H1 (cell line): ENCODE measurements at regions not wholly inside any gene's neighbourhood (a gene's known extent, or its start where the extent isn't known, plus 50 kb on each side); places are given as distances from the start of the nearest gene placed in this dataset.

Experiments
- POLR2A ChIP-seq, 2 experiments: IDR thresholded peaks; 1 replicate in 1 of 2; 2 replicates in 1 of 2; pipeline ENCODE4 v1.6.1; 2011; ENCODE audit warnings: low read depth in 2 of 2, low read length in 2 of 2, mild to moderate bottlenecking in 2 of 2; ENCODE audit errors: control extremely low read depth in 1 of 2
- TF ChIP-seq, protein P1 (sequence below), 3 experiments: IDR thresholded peaks; 1 replicate in 2 of 3; 2 replicates in 1 of 3; pipeline versions ENCODE4 v1.5.1 to v1.6.1; 2011; ENCODE audit warnings: low read length in 3 of 3, mild to moderate bottlenecking in 3 of 3, inconsistent platforms in 2 of 3, low read depth in 1 of 3, moderate library complexity in 1 of 3; ENCODE audit not compliant: insufficient read depth in 1 of 3; ENCODE audit errors: control extremely low read depth in 1 of 3

GRCh38 chr1:234782105-234782751 lies 172.2 kb upstream of the IRF2BP2 start:
- TF ChIP-seq POLR2A (IDR thresholded peaks at IDR 0.05; ENCODE audit: control extremely low read depth in 1 of 2, low read depth in 2 of 2, low read length in 2 of 2) = no peak
- TF ChIP-seq, protein P1, sequence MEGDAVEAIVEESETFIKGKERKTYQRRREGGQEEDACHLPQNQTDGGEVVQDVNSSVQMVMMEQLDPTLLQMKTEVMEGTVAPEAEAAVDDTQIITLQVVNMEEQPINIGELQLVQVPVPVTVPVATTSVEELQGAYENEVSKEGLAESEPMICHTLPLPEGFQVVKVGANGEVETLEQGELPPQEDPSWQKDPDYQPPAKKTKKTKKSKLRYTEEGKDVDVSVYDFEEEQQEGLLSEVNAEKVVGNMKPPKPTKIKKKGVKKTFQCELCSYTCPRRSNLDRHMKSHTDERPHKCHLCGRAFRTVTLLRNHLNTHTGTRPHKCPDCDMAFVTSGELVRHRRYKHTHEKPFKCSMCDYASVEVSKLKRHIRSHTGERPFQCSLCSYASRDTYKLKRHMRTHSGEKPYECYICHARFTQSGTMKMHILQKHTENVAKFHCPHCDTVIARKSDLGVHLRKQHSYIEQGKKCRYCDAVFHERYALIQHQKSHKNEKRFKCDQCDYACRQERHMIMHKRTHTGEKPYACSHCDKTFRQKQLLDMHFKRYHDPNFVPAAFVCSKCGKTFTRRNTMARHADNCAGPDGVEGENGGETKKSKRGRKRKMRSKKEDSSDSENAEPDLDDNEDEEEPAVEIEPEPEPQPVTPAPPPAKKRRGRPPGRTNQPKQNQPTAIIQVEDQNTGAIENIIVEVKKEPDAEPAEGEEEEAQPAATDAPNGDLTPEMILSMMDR (IDR thresholded peaks at IDR 0.05; ENCODE audit: control extremely low read depth in 1 of 3, insufficient read depth in 1 of 3, low read depth in 1 of 3, low read length in 3 of 3) = no peak; a peak in 1 of 4 replicates
